Endothelial cell of umbilical vein (primary cell): ENCODE measurements at regions not wholly inside any gene's neighbourhood (a gene's known extent, or its start where the extent isn't known, plus 50 kb on each side); places are given as distances from the start of the nearest gene placed in this dataset.

Source experiments
- BruUV-seq: library from RNA; stranded (reverse); fragments of 400-500 nt; replicated peaks from 2 replicates; lab custom pipeline; 2021; lab: Mats Ljungman, UMichigan
- CTCF ChIA-PET: fragments of 300-600, 350-600 bp; sonication (Branson Sonifier 250); formaldehyde crosslinking; loops from one replicate; lab custom pipeline; 2021; ENCODE audit warnings: antibody characterized with exemption, inconsistent platforms; lab: Charles Lee
- POLR2A ChIA-PET: fragments of 300-600, 350-600 bp; sonication (Branson Sonifier 250); formaldehyde crosslinking; loops from one replicate; lab custom pipeline; 2021; ENCODE audit warnings: antibody characterized with exemption, inconsistent platforms; lab: Charles Lee
- DNase-seq: peaks from one replicate; pipeline ENCODE4 v3.0.0-alpha.2; 2011; ENCODE audit warnings: low read depth, low spot score
- FAIRE-seq: peaks from 2 replicates; lab custom pipeline; 2011; peaks lifted over from hg19 to GRCh38; lab: Jason Lieb, UNC
- H2AFZ ChIP-seq: 2 replicates; pipeline ENCODE4 v1.6.0; 2012; ENCODE audit warnings: low read depth, low read length, control low read depth, inconsistent platforms
- H3K27ac ChIP-seq: 2 replicates; pipeline ENCODE4 v1.5.1; 2011; ENCODE audit warnings: low read depth, mild to moderate bottlenecking, control low read depth, low read length, moderate library complexity; ENCODE audit not compliant: insufficient read depth
- H3K27me3 ChIP-seq, 2 experiments: 2 replicates each; pipeline versions ENCODE4 v1.6.0 to v1.6.1; 2011; ENCODE audit warnings: low read length in 2 of 2, mixed read lengths in 1 of 2; ENCODE audit not compliant: control insufficient read depth in 2 of 2, insufficient read depth in 2 of 2
- H3K36me3 ChIP-seq, 2 experiments: 2 replicates in 1 of 2; 3 replicates in 1 of 2; pipeline ENCODE4 v1.5.1; 2011; ENCODE audit warnings: low read length in 2 of 2, mild to moderate bottlenecking in 1 of 2, moderate library complexity in 1 of 2; ENCODE audit not compliant: control insufficient read depth in 2 of 2, insufficient read depth in 2 of 2; ENCODE audit errors: extremely low read depth in 1 of 2
- H3K4me1 ChIP-seq: 3 replicates; pipeline ENCODE4 v1.5.1; 2011; ENCODE audit warnings: mild to moderate bottlenecking, low read length; ENCODE audit not compliant: control insufficient read depth, insufficient read depth; ENCODE audit errors: extremely low read depth
- H3K4me2 ChIP-seq: 2 replicates; pipeline ENCODE4 v1.6.1; 2011; ENCODE audit warnings: low read length, control low read depth, mixed read lengths; ENCODE audit not compliant: insufficient read depth
- H3K4me3 ChIP-seq, 3 experiments: fragments of 200-600 bp in 1 of 3; sonication (generic), shearing (Covaris generic) in 1 of 3; replicated peaks in 1 of 3; 2 replicates each; pipeline ENCODE4 v1.5.1; 2011 to 2016; ENCODE audit warnings: control low read depth in 3 of 3, low read length in 3 of 3, mild to moderate bottlenecking in 2 of 3, inconsistent platforms in 1 of 3, low read depth in 1 of 3, moderate library complexity in 1 of 3; ENCODE audit not compliant: insufficient read depth in 1 of 3
- H3K79me2 ChIP-seq: 2 replicates; pipeline ENCODE4 v1.6.0; 2012; ENCODE audit warnings: low read length, inconsistent platforms; ENCODE audit not compliant: control insufficient read depth, insufficient read depth
- H3K9ac ChIP-seq: replicated peaks from 2 replicates; pipeline ENCODE3; 2011; ENCODE audit warnings: low read length, control low read depth; ENCODE audit not compliant: insufficient read depth; ENCODE audit errors: extremely low read depth
- H3K9me1 ChIP-seq: replicated peaks from 3 replicates; pipeline ENCODE4 v1.6.0; 2011; ENCODE audit warnings: mild to moderate bottlenecking, low read length; ENCODE audit not compliant: control insufficient read depth, insufficient read depth; ENCODE audit errors: extremely low read depth
- H3K9me3 ChIP-seq: replicated peaks from 2 replicates; pipeline ENCODE4 v1.5.1; 2012; ENCODE audit warnings: low read length, inconsistent platforms; ENCODE audit not compliant: control insufficient read depth, insufficient read depth
- H4K20me1 ChIP-seq: replicated peaks from 2 replicates; pipeline ENCODE3; 2011; ENCODE audit warnings: mild to moderate bottlenecking, low read length; ENCODE audit not compliant: control insufficient read depth, insufficient read depth; ENCODE audit errors: extremely low read depth
- CTCF ChIP-seq, 2 donors: IDR thresholded peaks; 1 replicate in 1 of 2; 2 replicates in 1 of 2; pipeline ENCODE4 v1.5.1; 2011; ENCODE audit warnings: low read length in 2 of 2, mild to moderate bottlenecking in 2 of 2, moderate library complexity in 2 of 2, control low read depth in 1 of 2, inconsistent platforms in 1 of 2, low read depth in 1 of 2; ENCODE audit not compliant: insufficient read depth in 1 of 2; ENCODE audit errors: extremely low read depth in 1 of 2
- EZH2 ChIP-seq: IDR thresholded peaks from 2 replicates; pipeline ENCODE4 v1.6.1; 2012; ENCODE audit warnings: borderline replicate concordance, low read depth, mild to moderate bottlenecking, moderate library complexity, low read length, inconsistent platforms; ENCODE audit not compliant: severe bottlenecking
- JUN ChIP-seq: IDR thresholded peaks from 2 replicates; pipeline ENCODE4 v1.6.1; 2011; ENCODE audit warnings: borderline replicate concordance, low read depth; ENCODE audit not compliant: insufficient read length, insufficient read depth
- MAX ChIP-seq: IDR thresholded peaks from 2 replicates; pipeline ENCODE4 v1.6.1; 2011; ENCODE audit not compliant: insufficient read depth, insufficient read length
- MYC ChIP-seq: IDR thresholded peaks from one replicate; pipeline ENCODE4 v1.6.1; 2011; ENCODE audit warnings: mild to moderate bottlenecking, low read depth, low read length
- POLR2A ChIP-seq: IDR thresholded peaks from 2 replicates; pipeline ENCODE4 v1.6.1; 2012; ENCODE audit warnings: low read depth, mild to moderate bottlenecking, control low read depth, low read length
- POLR2AphosphoS5 ChIP-seq: IDR thresholded peaks from 2 replicates; pipeline ENCODE4 v1.6.1; 2012; ENCODE audit warnings: low read depth, mild to moderate bottlenecking, control low read depth, low read length, moderate library complexity; ENCODE audit not compliant: insufficient read depth
- dilution Hi-C: fragments of 300-500 bp; cut with MboI; formaldehyde crosslinking; loops from one replicate; pipeline ENCODE4 v1.15.0; 2019; ENCODE audit warnings: low sequenced_read_pairs; ENCODE audit not compliant: extremely low pct_ligation_motif_present
- intact Hi-C: fragments of 100-400 bp; cut with micrococcal nuclease; formaldehyde crosslinking; loops from one replicate; pipeline ENCODE4 v1.10.0; 2022

GRCh38 chr6:106778943-106779342, 149.6 kb downstream of the QRSL1 start:
- H4K20me1 ChIP-seq: no peaks in the 10 kb centered on the region
- intact Hi-C loops (no loop called here), dilution Hi-C loops (no loop called here)
- no peaks in the 10 kb centered on the region for H3K9me3 ChIP-seq
- no peaks in the 10 kb centered on the region for H3K4me1 ChIP-seq
- POLR2A ChIA-PET: interaction anchor here (0.6 kb wide), 1 partner anchor 173 kb away, joined by 4 read pairs; no protein-coding TSS in a partner anchor
- no peaks in the 10 kb centered on the region for H3K36me3 ChIP-seq
- H3K4me2 ChIP-seq: no peak overlapping the region
- no peak overlapping the region for H3K4me3 ChIP-seq
- H2AFZ ChIP-seq: no peak overlapping the region
- no peaks in the 10 kb centered on the region for H3K79me2 ChIP-seq
- DNase-seq (no peak), FAIRE-seq (no peak)
- H3K9ac ChIP-seq: no peak overlapping the region
- no TSS peak for BruUV-seq
- H3K9me1 ChIP-seq: no peaks in the 10 kb centered on the region
- no peaks in the 10 kb centered on the region for H3K27me3 ChIP-seq
- no peak for TF ChIP-seq MAX
- TF ChIP-seq CTCF (IDR thresholded peaks at IDR 0.05; ENCODE audit: extremely low read depth in 1 of 2, insufficient read depth in 1 of 2, low read depth in 1 of 2, low read length in 2 of 2): no peak
- no peak for TF ChIP-seq POLR2A
- TF ChIP-seq MYC: no peak
- TF ChIP-seq POLR2AphosphoS5: no peak
- TF ChIP-seq EZH2: no peak
- TF ChIP-seq JUN: no peak
- CTCF ChIA-PET: no interaction called here
- H3K27ac ChIP-seq: no peak overlapping the region
